ENCODE measurements at regions not wholly inside any gene's neighbourhood (a gene's known extent, or its start where the extent isn't known, plus 50 kb on each side); places are given as distances from the start of the nearest gene placed in this dataset.

DNA sequence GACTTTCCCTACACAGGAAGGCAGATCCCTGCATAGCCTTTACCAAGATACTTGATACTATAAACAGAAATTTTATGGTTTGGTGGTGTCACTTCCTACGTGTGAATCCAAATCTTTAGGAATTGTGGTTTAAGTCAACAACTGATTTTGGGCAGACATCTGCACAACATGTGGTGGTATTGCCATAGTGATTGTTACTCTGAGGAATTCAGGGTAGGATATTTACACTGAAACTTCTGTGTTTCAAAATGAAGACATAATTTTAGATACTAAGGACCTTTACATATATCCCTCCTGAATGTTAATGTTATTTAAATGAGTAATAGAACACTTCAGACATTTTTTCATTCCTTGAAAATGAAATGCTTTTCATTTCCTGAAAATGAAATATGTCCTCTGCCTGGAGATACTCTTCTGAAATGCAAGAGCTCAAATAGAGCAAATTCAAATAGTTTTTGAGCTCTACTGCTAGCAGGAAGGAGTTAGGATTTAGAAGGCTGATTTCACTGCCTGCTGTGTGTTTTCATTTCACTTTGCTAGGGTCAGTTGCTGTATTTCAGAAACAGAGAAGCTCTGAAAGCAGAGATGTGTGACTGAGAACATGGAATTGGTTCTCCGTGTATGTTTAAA lies 77.2 kb downstream of the MDH1 start:
- Histone ChIP-seq H3K79me2 (ENCODE audit: control insufficient read depth, low read length) (no peaks in the 10 kb centered on the region), H3F3A (ENCODE audit: control insufficient read depth, insufficient read depth) (no peaks in the 10 kb centered on the region), H3K4me3 (ENCODE audit: low read length) (no peak overlapping the region), H3K9me3 (ENCODE audit: control insufficient read depth, insufficient read depth, low read length) (no peaks in the 10 kb centered on the region), H4K20me1 (ENCODE audit: control insufficient read depth, insufficient read depth, low read depth, low read length) (no peaks in the 10 kb centered on the region), H3K4me1 (ENCODE audit: control insufficient read depth, low read length) (no peaks in the 10 kb centered on the region), H3K9me2 (replicated peaks; ENCODE audit: control insufficient read depth, low read length) (no peaks in the 10 kb centered on the region), H3K27me3 (ENCODE audit: control insufficient read depth, low read length) (0 out of 2 replicates have a peak, but pooled peaks cover 2% of the 10 kb centered on the region), H3K27ac (ENCODE audit: low read depth, low read length) (no peak overlapping the region), H3K4me2 (ENCODE audit: low read length) (no peak overlapping the region), H3K36me3 (ENCODE audit: control insufficient read depth, low read length) (no peaks in the 10 kb centered on the region)
- TF ChIP-seq EZH2phosphoT487 (IDR thresholded peaks at IDR 0.05; ENCODE audit: borderline replicate concordance, low read length) (no peak), CTCF (IDR thresholded peaks at IDR 0.05; ENCODE audit: low read depth, low read length, poor library complexity, severe bottlenecking) (no peak)

DNA sequence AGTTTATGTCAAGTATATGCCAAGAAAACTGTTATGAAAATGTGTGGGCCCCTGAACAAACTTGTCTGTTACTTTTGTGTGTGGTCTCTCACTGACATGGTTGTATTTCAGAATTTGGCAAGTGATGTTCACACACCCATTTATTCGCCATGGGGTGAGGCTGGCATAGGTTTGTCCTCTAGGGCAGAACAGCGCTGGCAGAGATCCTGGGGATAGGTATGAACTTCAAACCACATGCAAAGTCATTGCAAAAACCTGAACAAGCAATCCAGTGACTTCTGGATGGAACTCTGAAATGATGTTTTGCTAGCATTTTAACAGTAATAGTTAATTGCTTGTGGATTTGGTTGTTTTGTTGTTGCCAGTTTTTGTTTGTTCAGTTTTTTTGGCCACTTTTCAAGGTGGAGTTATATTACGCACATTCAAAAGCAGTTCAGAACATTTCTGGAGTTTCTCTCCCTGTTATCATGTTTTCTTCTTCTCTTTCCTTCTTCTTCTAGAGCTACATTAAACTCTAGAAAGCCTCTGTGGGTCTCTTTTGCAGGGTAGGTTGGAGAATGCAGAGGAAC lies 78.5 kb downstream of the MDH1 start:
- no peak for TF ChIP-seq EZH2phosphoT487 (IDR thresholded peaks at IDR 0.05; ENCODE audit: borderline replicate concordance, low read length)
- no peak for TF ChIP-seq CTCF (IDR thresholded peaks at IDR 0.05; ENCODE audit: low read depth, low read length, poor library complexity, severe bottlenecking)
- no peak overlapping the region for H3K27ac ChIP-seq (ENCODE audit: low read depth, low read length)

DNA sequence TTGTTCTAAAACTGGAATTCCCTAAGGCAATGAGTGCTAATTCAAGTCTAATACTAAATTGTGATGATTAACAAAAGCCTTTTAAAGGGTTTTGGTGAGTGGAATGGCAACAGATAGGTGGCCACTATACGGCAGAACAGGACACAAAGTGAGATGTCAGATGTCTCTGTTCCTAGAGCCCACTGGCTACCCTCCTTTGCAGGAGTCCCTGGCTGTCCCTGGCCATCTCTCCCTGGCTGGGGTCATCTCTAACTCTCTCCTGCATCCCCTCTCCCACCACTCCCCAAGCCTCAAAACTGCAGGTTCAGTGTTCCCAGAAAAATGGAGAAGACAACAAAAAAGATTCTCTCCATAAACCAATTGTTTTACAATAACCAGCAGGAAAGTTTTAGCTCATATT lies 79.2 kb downstream of the MDH1 start:
- TF ChIP-seq EZH2phosphoT487 (IDR thresholded peaks at IDR 0.05; ENCODE audit: borderline replicate concordance, low read length), result no peak
- no peak for TF ChIP-seq CTCF (IDR thresholded peaks at IDR 0.05; ENCODE audit: low read depth, low read length, poor library complexity, severe bottlenecking)
- Histone ChIP-seq H3K4me2 (ENCODE audit: low read length) (no peak overlapping the region), H3K27ac (ENCODE audit: low read depth, low read length) (no peak overlapping the region), H3K9me3 (ENCODE audit: control insufficient read depth, insufficient read depth, low read length) (no peaks in the 10 kb centered on the region), H3K36me3 (ENCODE audit: control insufficient read depth, low read length) (no peaks in the 10 kb centered on the region), H4K20me1 (ENCODE audit: control insufficient read depth, insufficient read depth, low read depth, low read length) (no peaks in the 10 kb centered on the region), H3K4me1 (ENCODE audit: control insufficient read depth, low read length) (no peaks in the 10 kb centered on the region), H3K27me3 (ENCODE audit: control insufficient read depth, low read length) (0 out of 2 replicates have a peak, but pooled peaks cover 2% of the 10 kb centered on the region), H3K79me2 (ENCODE audit: control insufficient read depth, low read length) (no peaks in the 10 kb centered on the region), H3K4me3 (ENCODE audit: low read length) (no peak overlapping the region), H3K9me2 (replicated peaks; ENCODE audit: control insufficient read depth, low read length) (no peaks in the 10 kb centered on the region), H3F3A (ENCODE audit: control insufficient read depth, insufficient read depth) (no peaks in the 10 kb centered on the region)

More for the DNA sequence above, 78.5 kb downstream of the MDH1 start:
- no peaks in the 10 kb centered on the region for H3K4me1 ChIP-seq (ENCODE audit: control insufficient read depth, low read length)
- no peaks in the 10 kb centered on the region for H3K9me3 ChIP-seq (ENCODE audit: control insufficient read depth, insufficient read depth, low read length)
- no peaks in the 10 kb centered on the region for H3K9me2 ChIP-seq (replicated peaks; ENCODE audit: control insufficient read depth, low read length)
- no peak overlapping the region for H3K4me2 ChIP-seq (ENCODE audit: low read length)
- H3K27me3 ChIP-seq (ENCODE audit: control insufficient read depth, low read length), result 0 out of 2 replicates have a peak, but pooled peaks cover 2% of the 10 kb centered on the region
- H3F3A ChIP-seq (ENCODE audit: control insufficient read depth, insufficient read depth), result no peaks in the 10 kb centered on the region
- H4K20me1 ChIP-seq (ENCODE audit: control insufficient read depth, insufficient read depth, low read depth, low read length), result no peaks in the 10 kb centered on the region
- H3K79me2 ChIP-seq (ENCODE audit: control insufficient read depth, low read length), result no peaks in the 10 kb centered on the region
- H3K4me3 ChIP-seq (ENCODE audit: low read length), result no peak overlapping the region
- no peaks in the 10 kb centered on the region for H3K36me3 ChIP-seq (ENCODE audit: control insufficient read depth, low read length)
